GM12864 (cell line): ENCODE measurements at regions not wholly inside any gene's neighbourhood (a gene's known extent, or its start where the extent isn't known, plus 50 kb on each side); places are given as distances from the start of the nearest gene placed in this dataset.

ENCODE experiments used
- DNase-seq: peaks from one replicate; pipeline ENCODE4 v3.0.0-alpha.2; 2011; ENCODE audit warnings: low read depth
- H3K4me3 ChIP-seq: 2 replicates; pipeline ENCODE4 v1.5.1; 2011; ENCODE audit warnings: mild to moderate bottlenecking, low read depth, low read length, control low read depth
- TF ChIP-seq, protein P1 (sequence below): IDR thresholded peaks from 2 replicates; pipeline ENCODE4 v1.5.1; 2011; ENCODE audit warnings: low read depth, mild to moderate bottlenecking, moderate library complexity, low read length, control low read depth, inconsistent platforms; ENCODE audit errors: missing control alignments

DNA sequence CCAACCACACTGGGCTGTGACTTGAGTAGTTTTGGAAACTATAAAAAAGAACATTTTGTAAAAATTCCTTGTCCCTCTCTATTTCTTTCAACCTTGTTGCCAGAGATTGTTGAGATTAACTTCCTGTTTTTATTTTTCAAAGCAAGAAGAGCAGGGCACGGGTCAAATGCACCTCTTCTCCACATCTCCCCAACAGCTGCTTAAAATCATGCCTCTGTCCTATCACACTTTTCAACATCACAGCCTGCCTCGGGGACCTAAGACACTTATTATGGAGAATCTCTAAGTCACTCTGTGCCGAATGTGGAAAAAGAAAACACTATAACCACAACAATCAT is 280.3 kb upstream of the TNC start:
- DNase-seq, result no peak
- H3K4me3 ChIP-seq, result no peak overlapping the region
- TF ChIP-seq, protein P1, sequence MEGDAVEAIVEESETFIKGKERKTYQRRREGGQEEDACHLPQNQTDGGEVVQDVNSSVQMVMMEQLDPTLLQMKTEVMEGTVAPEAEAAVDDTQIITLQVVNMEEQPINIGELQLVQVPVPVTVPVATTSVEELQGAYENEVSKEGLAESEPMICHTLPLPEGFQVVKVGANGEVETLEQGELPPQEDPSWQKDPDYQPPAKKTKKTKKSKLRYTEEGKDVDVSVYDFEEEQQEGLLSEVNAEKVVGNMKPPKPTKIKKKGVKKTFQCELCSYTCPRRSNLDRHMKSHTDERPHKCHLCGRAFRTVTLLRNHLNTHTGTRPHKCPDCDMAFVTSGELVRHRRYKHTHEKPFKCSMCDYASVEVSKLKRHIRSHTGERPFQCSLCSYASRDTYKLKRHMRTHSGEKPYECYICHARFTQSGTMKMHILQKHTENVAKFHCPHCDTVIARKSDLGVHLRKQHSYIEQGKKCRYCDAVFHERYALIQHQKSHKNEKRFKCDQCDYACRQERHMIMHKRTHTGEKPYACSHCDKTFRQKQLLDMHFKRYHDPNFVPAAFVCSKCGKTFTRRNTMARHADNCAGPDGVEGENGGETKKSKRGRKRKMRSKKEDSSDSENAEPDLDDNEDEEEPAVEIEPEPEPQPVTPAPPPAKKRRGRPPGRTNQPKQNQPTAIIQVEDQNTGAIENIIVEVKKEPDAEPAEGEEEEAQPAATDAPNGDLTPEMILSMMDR, result no peak

DNA sequence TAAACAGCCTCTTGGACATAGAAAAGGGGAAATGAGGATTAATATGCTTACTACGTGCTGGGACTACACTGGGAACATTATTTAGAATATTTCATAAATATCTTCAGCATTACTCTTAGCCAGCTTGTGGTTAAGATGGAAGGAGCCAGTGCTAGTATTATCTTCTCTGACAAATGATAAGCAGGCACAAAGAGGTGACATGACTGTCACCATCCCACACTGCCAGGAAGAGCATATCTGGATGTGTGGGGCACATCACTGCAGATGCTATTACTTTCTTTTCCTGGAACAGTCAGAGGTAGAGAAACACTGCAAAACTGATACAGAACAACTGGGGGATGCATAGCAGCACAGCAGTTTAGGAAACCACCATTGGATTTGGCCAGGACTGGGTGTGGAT is 281.0 kb upstream of the TNC start:
- DNase-seq, result no peak
- TF ChIP-seq, protein P1, result no peak
- no peak overlapping the region for H3K4me3 ChIP-seq

DNA sequence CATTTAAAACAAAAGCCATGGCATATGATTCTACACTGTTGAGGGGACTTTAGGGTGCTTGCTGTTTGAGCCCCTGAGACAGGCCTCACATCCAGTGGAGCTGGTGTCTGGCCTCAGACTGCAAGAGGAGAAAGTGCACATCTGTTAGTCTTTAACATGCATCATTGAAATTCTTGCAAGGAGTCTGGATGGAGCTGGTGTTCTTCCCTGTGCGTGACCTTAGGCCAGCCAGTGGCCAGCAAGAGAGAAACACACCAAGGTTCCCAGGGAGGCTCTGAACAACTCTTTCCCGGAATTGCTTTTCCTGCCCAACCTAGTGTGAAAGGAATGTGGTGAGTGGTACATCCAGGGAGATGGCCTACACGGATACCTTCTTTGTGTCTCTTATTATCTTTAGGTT is 282.8 kb upstream of the TNC start:
- TF ChIP-seq, protein P1, result no peak
- DNase-seq, result no peak
- no peak overlapping the region for H3K4me3 ChIP-seq

DNA sequence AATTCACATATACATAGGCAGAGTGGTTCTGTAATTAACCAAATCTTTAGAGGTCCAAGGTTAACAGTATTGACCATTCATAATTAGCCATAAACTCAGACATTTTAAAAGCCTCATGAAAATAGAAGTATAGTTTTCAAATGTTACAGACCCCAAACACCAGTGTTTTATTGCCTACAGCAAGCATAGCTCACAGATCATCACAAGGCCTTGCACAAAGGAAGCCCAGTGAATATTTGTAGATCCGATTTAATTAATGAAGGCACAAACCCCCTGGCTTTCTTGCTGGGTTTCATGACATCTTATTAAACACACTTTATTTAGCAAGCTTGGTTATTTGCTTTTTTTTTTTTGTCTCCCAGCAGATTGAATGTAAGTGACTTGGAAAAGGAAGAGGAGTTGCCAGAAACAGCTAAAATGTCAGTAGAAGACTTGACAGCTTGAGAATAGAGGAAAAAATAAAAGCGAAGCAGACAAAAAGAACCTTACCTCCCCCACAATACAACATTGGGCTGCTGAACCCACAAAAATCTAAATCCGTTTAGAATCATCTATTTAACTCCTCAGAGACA is 283.9 kb upstream of the TNC start:
- TF ChIP-seq, protein P1, result no peak
- no peak for DNase-seq

DNA sequence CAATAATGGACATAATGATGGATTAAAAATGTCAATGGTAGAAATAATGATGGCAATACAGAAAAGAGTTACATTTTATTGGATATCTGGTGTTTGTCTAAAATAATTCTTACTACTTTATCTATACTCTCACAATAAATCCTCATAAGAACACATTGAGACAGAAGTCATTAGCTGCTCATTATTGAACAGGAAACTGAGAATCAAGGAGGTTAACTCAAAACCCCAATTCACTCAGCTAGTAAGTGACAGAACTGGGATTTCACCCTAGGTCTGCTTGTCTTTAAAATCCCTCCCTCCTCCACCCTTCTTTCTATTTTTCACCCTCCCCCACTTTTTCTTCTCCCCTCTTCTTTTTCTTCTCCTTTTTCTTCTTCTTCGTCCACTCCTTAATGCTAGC is 285.8 kb upstream of the TNC start:
- no peak overlapping the region for H3K4me3 ChIP-seq
- DNase-seq, result no peak
- TF ChIP-seq, protein P1, result no peak

More for the DNA sequence above, 283.9 kb upstream of the TNC start:
- no peak overlapping the region for H3K4me3 ChIP-seq

DNA sequence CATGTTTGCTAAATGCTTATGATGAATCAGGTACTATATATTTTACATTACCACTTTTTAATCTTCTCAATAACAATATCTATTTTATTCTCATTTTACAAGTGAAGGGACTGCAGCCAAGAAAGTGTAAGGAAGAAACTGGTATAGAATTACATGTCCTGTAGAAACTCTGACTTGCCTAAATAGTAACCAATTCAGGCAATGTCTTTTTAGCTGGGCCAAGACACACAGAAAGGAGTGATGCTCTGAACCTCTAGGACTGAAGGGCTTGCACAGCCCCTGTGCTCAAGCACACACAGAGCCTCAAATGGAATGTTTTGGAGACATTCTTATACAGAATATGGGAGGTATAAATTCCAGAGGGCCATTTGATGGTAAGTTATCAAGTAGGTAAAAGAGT is 286.4 kb upstream of the TNC start:
- TF ChIP-seq, protein P1, result no peak
- DNase-seq, result no peak
- no peak overlapping the region for H3K4me3 ChIP-seq

DNA sequence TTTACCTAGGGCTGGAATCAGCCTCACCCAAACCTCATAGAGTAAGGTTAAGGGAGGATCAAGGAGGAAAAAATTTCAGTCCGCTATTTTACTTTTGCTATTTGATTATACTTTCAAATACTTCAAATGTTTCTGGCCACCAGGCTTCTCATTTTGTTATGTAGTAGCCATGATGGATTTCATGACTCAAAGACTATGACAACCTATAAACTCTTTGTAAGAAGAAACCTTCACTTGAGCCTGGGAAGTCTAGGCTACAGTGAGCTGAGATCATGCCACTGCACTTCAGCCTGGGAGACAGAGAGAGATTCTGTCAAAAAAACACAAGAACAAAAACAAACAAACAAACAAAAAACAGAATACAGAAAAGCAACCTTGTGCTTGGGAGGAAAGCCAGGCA is 293.6 kb upstream of the TNC start:
- TF ChIP-seq, protein P1, result no peak

More for the DNA sequence above, 293.6 kb upstream of the TNC start:
- DNase-seq, result no peak
- H3K4me3 ChIP-seq, result no peak overlapping the region
